SK-N-DZ (cell line): ENCODE measurements at regions not wholly inside any gene's neighbourhood (a gene's known extent, or its start where the extent isn't known, plus 50 kb on each side); places are given as distances from the start of the nearest gene placed in this dataset.

Source experiments
- DNase-seq: peaks from one replicate; pipeline ENCODE4 v3.0.0-alpha.2; 2015; ENCODE audit warnings: low spot score

- no peak for DNase-seq
These were observed 137.4 kb upstream of the AKR1E2 start for GRCh38 chr10:4688601-4689000.

DNA sequence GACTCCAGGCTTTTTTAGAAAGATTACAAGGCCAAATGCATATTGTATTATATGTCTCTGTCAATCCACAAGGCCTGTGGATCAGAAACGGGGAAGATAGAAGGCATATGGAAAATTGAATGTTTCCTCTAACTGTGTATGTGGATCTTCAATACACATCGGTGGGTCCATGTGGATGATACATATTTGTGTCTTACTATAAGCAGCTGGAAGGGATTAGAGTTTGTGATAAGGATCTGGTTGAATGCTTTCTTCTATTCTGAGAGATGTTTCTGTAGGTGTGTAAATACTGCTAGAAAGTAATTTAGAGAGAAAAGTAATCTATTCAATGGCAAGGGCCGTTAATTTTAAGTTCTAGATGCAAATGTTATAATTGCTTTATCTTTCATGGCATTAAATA, 137.8 kb upstream of the AKR1E2 start:
- no peak for DNase-seq

DNA sequence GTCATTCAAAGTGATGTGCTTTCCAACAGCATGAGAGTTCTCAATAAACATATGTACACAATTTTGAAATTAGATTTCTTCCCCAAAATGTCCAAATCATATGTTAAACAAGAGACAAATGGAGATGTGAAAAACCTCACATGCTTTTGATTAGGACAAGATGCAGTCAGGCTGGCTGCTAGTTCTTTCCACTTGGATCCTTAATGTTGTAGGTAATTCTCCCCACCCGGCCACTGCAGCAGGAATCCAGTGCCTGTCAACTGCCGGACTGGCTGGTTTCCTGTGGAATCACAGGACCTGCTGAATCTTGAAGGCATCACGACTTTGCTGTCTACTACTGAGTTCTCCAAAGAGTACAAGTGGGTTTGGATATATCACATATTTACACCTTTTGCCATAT, 138.6 kb upstream of the AKR1E2 start:
- DNase-seq: no peak

DNA sequence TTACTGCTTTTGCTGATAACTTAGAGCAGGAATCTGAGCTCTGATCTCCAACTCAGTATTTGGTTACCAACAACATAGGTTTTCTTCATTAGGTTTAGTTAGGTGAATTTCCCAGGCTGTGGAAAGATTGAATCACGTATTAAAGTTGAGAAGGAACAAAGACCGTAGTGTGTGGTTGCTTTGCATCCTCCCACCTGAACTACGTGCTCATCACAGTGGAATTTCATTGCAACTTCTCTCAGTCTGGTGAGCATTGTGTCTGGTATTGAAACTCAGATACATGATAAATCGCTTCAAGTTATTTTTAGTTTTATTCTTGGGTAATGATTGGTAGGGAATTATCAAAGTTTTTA, 139.4 kb upstream of the AKR1E2 start:
- no peak for DNase-seq

GRCh38 chr10:4685904-4686643, 139.9 kb upstream of the AKR1E2 start:
- no peak for DNase-seq

DNA sequence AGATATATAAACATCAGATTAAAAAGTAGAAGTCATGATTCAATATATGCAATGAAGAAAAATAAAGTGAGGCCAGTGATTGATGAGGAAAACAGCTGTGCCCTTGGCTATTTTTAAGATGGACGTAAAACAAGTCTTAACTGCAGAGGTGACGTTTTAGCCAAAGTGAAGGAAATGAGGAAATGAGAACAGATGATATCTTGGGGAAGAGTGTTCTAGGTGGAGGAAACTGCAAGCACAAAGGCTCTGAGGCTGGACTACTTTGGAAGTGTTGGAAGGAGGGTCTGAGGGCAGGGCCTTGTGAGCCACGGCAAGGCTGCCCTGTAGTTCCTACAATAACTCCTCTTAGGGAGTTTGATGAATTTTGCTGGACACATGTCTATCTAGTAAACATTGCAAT, 140.5 kb upstream of the AKR1E2 start:
- DNase-seq: no peak

DNA sequence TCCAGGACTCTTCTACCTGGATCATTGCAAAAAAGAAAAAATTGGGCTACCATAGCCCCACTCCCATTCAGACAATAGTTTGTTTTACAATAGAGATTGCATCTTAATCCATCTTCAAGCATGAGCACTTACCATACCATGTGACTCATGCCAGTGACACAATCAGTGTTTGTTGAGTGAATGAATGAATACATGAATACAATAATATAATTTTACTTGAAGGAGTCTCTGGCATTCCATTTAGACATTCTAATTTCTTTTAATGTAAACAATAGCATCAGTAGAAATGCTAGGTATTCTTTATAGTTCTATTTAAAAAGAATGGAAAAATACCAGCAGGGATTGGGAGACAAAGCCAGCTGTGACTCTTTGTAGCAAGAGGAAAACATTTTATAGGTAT, 141.6 kb upstream of the AKR1E2 start:
- no peak for DNase-seq

GRCh38 chr10:4683838-4684237, 142.2 kb upstream of the AKR1E2 start:
- DNase-seq: no peak

DNA sequence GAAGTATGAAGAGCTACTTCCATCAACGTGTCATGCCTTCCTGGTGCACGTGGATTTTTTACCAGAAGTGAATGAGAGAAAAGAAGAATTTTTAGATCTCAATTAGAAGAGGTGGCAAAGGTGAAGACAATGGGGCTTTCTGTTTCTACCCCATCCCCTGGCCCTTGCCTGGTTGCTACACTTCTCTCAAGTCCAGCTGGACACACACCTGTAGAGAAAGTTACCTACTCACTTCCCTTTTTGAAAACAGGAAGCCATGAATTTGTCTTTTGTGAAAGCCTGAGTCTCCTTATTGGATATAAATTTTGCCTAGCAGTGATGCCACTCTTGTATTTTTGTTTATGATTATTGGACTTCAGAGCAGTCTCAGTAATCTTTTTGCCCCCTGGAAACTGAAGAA, 142.9 kb upstream of the AKR1E2 start:
- DNase-seq: no peak

DNA sequence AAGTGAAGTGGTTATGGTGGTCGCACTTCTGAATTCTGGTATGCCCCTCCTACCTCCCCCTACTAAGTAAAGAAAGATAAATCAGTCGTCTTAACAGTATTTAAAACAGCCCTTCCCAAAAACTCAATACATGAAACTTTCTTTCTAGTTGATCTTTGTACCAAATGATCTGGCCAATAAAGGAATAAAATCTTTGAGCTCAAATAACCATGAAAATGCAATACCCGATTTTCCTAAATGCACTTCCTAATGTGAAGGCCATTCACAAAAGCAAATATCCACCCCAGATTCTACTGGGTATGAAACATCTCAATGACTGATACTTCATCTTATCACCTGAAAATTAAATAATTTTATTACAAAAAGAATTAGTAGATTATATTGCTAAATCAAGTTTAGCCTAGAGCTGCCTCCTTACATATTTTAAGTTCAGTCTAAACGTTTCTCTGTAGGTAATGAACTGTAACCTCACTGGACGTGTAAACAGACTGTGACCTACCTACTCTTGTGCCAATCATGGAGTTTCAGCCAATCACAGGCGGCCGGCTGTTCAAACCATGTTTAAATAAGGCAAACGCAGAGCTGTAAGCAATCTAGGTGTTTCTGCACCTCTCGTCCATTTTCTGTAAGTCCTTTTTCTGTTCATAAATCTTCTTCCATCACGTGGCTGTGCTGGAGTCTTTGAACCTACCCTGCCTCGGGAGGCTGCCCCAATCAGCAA, 146.9 kb upstream of the AKR1E2 start:
- DNase-seq: no peak

GRCh38 chr10:4678023-4678950, 147.7 kb upstream of the AKR1E2 start:
- no peak for DNase-seq

DNA sequence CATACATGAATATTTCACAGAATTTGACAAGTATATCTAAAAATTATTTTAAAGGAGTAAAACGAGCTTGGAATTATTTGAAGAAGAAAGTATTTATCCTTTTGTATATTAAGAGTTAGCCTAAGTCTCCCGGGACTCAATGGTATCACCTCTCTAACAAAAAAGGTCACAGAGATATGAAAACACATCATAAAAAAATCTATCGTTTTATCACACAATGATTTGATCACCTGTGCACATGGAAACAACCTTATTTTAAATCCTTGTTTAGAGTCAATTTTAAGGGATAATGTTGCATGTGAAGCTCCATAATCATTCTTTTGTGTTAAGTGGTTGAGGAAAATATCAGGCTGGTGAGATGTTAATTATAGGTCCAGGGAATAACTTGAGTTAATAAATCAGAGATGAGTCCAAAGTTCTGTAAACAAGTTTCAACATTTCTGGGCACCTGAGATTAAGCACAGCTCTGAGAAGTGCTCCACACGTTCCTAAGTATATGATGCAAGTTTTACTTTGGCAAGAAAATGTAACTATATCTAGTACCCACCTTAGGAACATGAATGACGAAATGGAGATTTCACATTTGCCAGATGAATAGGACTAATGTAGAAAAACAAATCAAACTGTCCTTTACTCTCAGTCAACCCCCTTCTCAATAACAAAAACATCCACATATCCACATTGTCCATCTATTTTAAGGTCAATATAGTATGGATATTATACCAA, 148.5 kb upstream of the AKR1E2 start:
- DNase-seq: no peak

GRCh38 chr10:4676566-4676965, 149.4 kb upstream of the AKR1E2 start:
- DNase-seq: no peak

- no peak for DNase-seq
These were observed 150.2 kb upstream of the AKR1E2 start for GRCh38 chr10:4675808-4676207.

- no peak for DNase-seq
These were observed 152.5 kb upstream of the AKR1E2 start for GRCh38 chr10:4673279-4674040.

DNA sequence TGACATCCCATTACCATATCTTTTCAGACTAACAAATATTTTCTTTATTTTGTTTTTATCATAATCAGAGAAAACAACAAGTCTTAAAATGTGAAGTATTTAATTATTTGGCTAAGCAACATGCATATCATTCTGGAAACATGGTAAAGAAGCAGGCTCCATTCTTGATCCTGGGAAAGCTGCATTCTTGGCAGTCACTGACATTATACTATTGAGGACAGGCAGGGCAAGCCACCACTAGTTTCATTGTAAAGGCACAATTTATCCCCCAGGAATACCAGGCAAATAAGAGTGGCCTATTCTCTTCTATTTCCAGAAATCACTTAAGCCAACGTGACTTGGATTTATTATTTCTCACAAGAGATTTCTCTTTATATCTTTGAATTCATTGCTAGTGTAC, 153.8 kb upstream of the AKR1E2 start:
- no peak for DNase-seq

DNA sequence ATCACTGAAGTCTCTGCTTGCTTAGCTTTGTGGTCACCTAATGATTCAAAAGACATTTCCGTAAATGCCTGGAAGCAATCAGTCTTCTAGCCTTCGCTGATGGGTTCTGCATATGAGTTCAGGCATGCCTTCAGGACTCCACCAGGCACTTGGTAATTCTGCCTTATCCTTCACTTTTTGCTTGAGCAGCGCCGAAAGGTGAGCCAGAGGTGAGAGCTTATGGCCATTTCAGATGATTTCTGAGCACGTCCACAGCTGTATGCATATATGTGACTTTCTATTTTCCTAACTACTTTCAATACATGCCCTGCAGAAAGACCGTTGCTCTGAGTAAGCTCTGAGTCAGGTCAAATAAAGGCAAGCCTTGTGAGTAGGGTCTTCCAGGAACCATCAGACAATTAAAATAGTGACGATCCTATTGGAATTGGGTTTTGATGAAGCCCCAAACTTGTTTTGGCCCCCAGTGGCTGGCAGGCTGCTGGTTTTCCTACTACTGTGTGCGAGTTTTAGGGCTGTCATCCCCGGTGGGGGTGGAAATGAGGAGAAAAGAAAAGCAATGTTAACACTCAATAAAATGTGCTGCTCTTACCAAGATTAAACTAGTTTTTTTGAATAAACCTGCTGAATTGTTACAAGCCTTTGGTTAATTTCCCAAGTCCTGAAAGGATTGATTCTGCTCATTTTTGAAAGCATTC, 154.4 kb upstream of the AKR1E2 start:
- no peak for DNase-seq

DNA sequence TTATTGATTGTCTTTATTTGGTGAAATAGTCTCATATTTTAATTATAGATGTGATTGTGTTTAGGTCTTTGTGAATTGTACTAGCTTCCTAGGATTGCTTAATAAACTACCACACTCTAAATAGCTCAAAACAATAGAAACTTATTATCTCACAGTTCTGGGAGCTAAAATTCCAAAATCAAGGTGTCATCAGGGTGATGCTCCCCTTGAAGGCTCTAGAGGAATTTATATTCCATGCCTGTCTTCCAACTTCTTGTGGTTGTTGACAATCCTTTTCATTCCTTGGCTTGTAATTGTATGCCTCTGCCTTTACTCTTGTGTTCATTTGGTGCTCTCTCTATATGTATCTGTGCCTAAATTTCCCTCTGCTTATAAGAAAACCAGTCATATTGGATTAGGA, 155.3 kb upstream of the AKR1E2 start:
- DNase-seq: no peak

DNA sequence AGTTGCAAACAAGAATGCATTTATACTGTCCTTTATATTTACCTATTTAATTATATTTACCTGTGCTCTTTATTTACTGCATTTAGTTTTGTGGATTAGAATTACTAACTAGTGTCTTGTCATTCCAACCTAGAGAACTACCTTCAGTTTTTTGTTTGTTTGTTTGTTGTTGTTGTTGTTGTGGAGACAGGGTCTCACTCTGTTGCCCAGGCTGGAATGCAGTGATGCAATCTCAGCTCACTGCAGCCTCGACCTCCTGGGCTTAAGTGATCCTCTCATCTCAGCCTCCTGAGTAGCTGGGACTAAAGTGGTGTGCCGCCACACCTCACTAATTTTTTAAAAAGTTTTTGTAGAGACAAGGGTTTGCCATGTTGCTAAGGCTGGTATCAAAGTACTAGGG, 156.4 kb upstream of the AKR1E2 start:
- no peak for DNase-seq
